MCF 10A (cell line): ENCODE measurements at regions not wholly inside any gene's neighbourhood (a gene's known extent, or its start where the extent isn't known, plus 50 kb on each side); places are given as distances from the start of the nearest gene placed in this dataset.

Source experiments
- BruUV-seq: library from RNA; stranded (reverse); fragments of 400-500 nt; replicated peaks from 2 replicates; lab custom pipeline; 2021; lab: Mats Ljungman, UMichigan
- CTCF ChIA-PET: fragments of 300-600 bp; sonication (Branson Sonifier 250); formaldehyde crosslinking; extraction: SDS; loops from one replicate; lab custom pipeline; 2021; ENCODE audit warnings: antibody characterized with exemption, inconsistent platforms; lab: Yijun Ruan, JAX
- POLR2A ChIA-PET: fragments of 300-600, 350-650 bp; sonication (Branson Sonifier 250); formaldehyde crosslinking; extraction: SDS; loops from one replicate; lab custom pipeline; 2020; ENCODE audit warnings: antibody characterized with exemption, inconsistent platforms; lab: Yijun Ruan, JAX
- DNase-seq: peaks from one replicate; pipeline ENCODE4 v3.0.0-alpha.2; 2018; ENCODE audit not compliant: unreplicated experiment
- H3K27ac Mint-ChIP-seq: one replicate; pipeline ENCODE4 v1.8.0; 2022; ENCODE audit warnings: mild to moderate bottlenecking, low read depth, mixed read lengths; ENCODE audit not compliant: unreplicated experiment
- H3K27me3 Mint-ChIP-seq: one replicate; pipeline ENCODE4 v1.8.0; 2022; ENCODE audit warnings: mixed read lengths; ENCODE audit not compliant: insufficient read depth, unreplicated experiment
- H3K36me3 Mint-ChIP-seq: one replicate; pipeline ENCODE4 v1.8.0; 2022; ENCODE audit warnings: mild to moderate bottlenecking, moderate library complexity, mixed read lengths; ENCODE audit not compliant: insufficient read depth, unreplicated experiment
- H3K4me1 Mint-ChIP-seq: one replicate; pipeline ENCODE4 v1.8.0; 2022; ENCODE audit warnings: mixed read lengths; ENCODE audit not compliant: insufficient read depth, unreplicated experiment
- H3K4me3 Mint-ChIP-seq: one replicate; pipeline ENCODE4 v1.8.0; 2022; ENCODE audit warnings: mild to moderate bottlenecking, moderate library complexity, mixed read lengths; ENCODE audit not compliant: unreplicated experiment
- H3K9me3 Mint-ChIP-seq: one replicate; pipeline ENCODE4 v1.8.0; 2022; ENCODE audit warnings: mixed read lengths; ENCODE audit not compliant: unreplicated experiment
- CTCF ChIP-seq: fragments of 200-600 bp; IDR thresholded peaks from one replicate; pipeline ENCODE4 v1.8.0; 2022; ENCODE audit warnings: antibody characterized with exemption, mild to moderate bottlenecking; ENCODE audit not compliant: unreplicated experiment
- intact Hi-C: fragments of 100-400 bp; cut with micrococcal nuclease; formaldehyde crosslinking; loops from 2 replicates; pipeline ENCODE4 v1.14.1; 2022

- POLR2A ChIA-PET = no interaction called here
- no peak overlapping the region for H3K4me3 Mint-ChIP-seq
- TF ChIP-seq CTCF = no peak
- intact Hi-C loops = no loop called here
- CTCF ChIA-PET = no interaction called here
- no peaks in the 10 kb centered on the region for H3K27me3 Mint-ChIP-seq
- H3K9me3 Mint-ChIP-seq = peaks cover 8% of the 10 kb centered on the region
- H3K36me3 Mint-ChIP-seq = no peaks in the 10 kb centered on the region
- DNase-seq = no peak
- no peaks in the 10 kb centered on the region for H3K4me1 Mint-ChIP-seq
- no TSS peak for BruUV-seq
- no peak overlapping the region for H3K27ac Mint-ChIP-seq
Observed at GRCh38 chr3:31346542-31346979, 186.2 kb upstream of the STT3B start.

- POLR2A ChIA-PET = interaction anchor here (0.6 kb wide), 2 partner anchors 15 to 188 kb away, joined by 3 to 4 read pairs; no protein-coding TSS in a partner anchor
- Mint-ChIP-seq H3K4me3 (no peak overlapping the region), H3K36me3 (no peaks in the 10 kb centered on the region), H3K27me3 (no peaks in the 10 kb centered on the region), H3K4me1 (no peaks in the 10 kb centered on the region), H3K9me3 (no peaks in the 10 kb centered on the region), H3K27ac (no peak overlapping the region)
- CTCF ChIA-PET = no interaction called here
- no TSS peak for BruUV-seq
- no peak for DNase-seq
- TF ChIP-seq CTCF = no peak
- intact Hi-C loops = no loop called here
Observed at GRCh38 chr3:31349001-31349748, 183.6 kb upstream of the STT3B start.

GRCh38 chr3:31350307-31350706 is 182.4 kb upstream of the STT3B start:
- no peaks in the 10 kb centered on the region for H3K36me3 Mint-ChIP-seq
- no peaks in the 10 kb centered on the region for H3K27me3 Mint-ChIP-seq
- H3K4me1 Mint-ChIP-seq = no peaks in the 10 kb centered on the region
- no peaks in the 10 kb centered on the region for H3K9me3 Mint-ChIP-seq
- ChIA-PET POLR2A (no interaction called here), CTCF (no interaction called here)
- no peak overlapping the region for H3K4me3 Mint-ChIP-seq
- intact Hi-C loops = no loop called here
- DNase-seq = no peak
- no peak overlapping the region for H3K27ac Mint-ChIP-seq
- BruUV-seq = no TSS peak
- no peak for TF ChIP-seq CTCF

GRCh38 chr3:31352331-31352730 is 180.4 kb upstream of the STT3B start:
- intact Hi-C loops = no loop called here
- Mint-ChIP-seq H3K4me1 (peaks cover 6% of the 10 kb centered on the region), H3K27me3 (no peaks in the 10 kb centered on the region), H3K27ac (no peak overlapping the region), H3K36me3 (no peaks in the 10 kb centered on the region), H3K4me3 (no peak overlapping the region), H3K9me3 (no peaks in the 10 kb centered on the region)
- TF ChIP-seq CTCF = no peak
- BruUV-seq = no TSS peak
- ChIA-PET CTCF (no interaction called here), POLR2A (no interaction called here)
- DNase-seq = no peak
